ENCODE measurements at regions not wholly inside any gene's neighbourhood (a gene's known extent, or its start where the extent isn't known, plus 50 kb on each side); places are given as distances from the start of the nearest gene placed in this dataset.

DNA sequence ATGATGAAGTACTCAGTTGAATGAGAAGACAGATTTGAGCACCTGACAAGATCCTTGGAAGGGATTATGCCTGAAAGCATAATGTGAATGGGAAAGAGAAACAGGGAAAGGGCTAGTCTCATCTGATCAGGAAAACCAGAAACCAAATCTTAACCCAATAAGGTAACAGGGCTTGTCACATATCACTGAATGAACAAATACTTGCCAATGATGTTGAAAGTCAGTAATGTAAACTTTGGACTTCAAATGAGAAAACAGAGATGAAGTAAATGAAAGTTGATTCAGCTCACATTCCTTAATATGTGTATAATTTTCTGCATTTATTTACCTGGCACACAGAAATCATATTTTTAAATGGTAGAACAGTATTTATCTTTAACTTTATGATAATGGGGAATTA, 480.0 kb downstream of the KCTD12 start:
- H3K79me2 ChIP-seq (ENCODE audit: insufficient read depth, low read length), result no peaks in the 10 kb centered on the region
- H2AFZ ChIP-seq (ENCODE audit: low read depth, low read length), result no peak overlapping the region
- H3K9ac ChIP-seq (ENCODE audit: low read length), result no peak overlapping the region
- H3K4me3 ChIP-seq (ENCODE audit: insufficient read depth, low read depth, low read length), result no peak overlapping the region
- no peaks in the 10 kb centered on the region for H3K36me3 ChIP-seq (ENCODE audit: insufficient read depth, low read length)
- no peak overlapping the region for H3K27ac Mint-ChIP-seq (ENCODE audit: unreplicated experiment)
- no peaks in the 10 kb centered on the region for H3K27me3 ChIP-seq (ENCODE audit: insufficient read depth, low read length)
- no peaks in the 10 kb centered on the region for H3K9me3 Mint-ChIP-seq (ENCODE audit: unreplicated experiment)
- H3K4me1 ChIP-seq (ENCODE audit: insufficient read depth, low read length), result no peaks in the 10 kb centered on the region
- TF ChIP-seq EZH2 (IDR thresholded peaks at IDR 0.05; ENCODE audit: insufficient read depth, low read length), result no peak
- TF ChIP-seq, protein P1, sequence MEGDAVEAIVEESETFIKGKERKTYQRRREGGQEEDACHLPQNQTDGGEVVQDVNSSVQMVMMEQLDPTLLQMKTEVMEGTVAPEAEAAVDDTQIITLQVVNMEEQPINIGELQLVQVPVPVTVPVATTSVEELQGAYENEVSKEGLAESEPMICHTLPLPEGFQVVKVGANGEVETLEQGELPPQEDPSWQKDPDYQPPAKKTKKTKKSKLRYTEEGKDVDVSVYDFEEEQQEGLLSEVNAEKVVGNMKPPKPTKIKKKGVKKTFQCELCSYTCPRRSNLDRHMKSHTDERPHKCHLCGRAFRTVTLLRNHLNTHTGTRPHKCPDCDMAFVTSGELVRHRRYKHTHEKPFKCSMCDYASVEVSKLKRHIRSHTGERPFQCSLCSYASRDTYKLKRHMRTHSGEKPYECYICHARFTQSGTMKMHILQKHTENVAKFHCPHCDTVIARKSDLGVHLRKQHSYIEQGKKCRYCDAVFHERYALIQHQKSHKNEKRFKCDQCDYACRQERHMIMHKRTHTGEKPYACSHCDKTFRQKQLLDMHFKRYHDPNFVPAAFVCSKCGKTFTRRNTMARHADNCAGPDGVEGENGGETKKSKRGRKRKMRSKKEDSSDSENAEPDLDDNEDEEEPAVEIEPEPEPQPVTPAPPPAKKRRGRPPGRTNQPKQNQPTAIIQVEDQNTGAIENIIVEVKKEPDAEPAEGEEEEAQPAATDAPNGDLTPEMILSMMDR (IDR thresholded peaks at IDR 0.05; ENCODE audit: insufficient read depth, low read depth, low read length), result no peak
- H3K27ac ChIP-seq (ENCODE audit: low read depth, low read length), result no peak overlapping the region
- DNase-seq (ENCODE audit: low read depth), result no peak
- no peaks in the 10 kb centered on the region for H3K27me3 Mint-ChIP-seq (ENCODE audit: low read depth, unreplicated experiment)
- no peaks in the 10 kb centered on the region for H4K20me1 ChIP-seq (ENCODE audit: insufficient read depth, low read length)
- no peak overlapping the region for H3K4me2 ChIP-seq (ENCODE audit: low read length)
- FAIRE-seq, result no peak
- no peaks in the 10 kb centered on the region for H3K9me3 ChIP-seq (ENCODE audit: insufficient read depth, low read depth, low read length)
- no peak overlapping the region for H3K4me3 Mint-ChIP-seq (ENCODE audit: unreplicated experiment)
- no peaks in the 10 kb centered on the region for H3K36me3 Mint-ChIP-seq (ENCODE audit: low read depth, unreplicated experiment)
- H3K4me1 Mint-ChIP-seq (ENCODE audit: low read depth, unreplicated experiment), result no peaks in the 10 kb centered on the region

DNA sequence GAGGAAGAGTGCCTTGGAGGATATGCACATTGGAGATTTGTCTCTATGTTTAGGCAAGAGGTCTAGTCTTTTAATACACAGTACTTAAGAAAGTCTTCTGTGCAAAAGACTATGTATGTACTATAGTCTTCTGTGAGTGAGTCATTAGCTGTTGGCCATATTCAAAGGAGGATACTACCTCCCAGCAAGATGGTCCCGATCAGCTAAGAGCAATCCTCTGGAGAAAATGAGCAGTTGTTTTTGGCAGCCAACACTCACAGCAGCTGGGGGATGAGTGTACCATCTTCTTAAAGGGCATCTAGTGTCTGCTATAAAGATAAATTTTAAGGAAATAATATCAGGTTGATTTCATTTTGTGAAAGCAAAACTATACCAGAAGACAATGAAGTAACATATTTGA, 487.8 kb downstream of the KCTD12 start:
- Histone ChIP-seq H3K9me3 (ENCODE audit: insufficient read depth, low read depth, low read length) (no peaks in the 10 kb centered on the region), H2AFZ (ENCODE audit: low read depth, low read length) (no peak overlapping the region), H4K20me1 (ENCODE audit: insufficient read depth, low read length) (no peaks in the 10 kb centered on the region), H3K36me3 (ENCODE audit: insufficient read depth, low read length) (no peaks in the 10 kb centered on the region), H3K4me1 (ENCODE audit: insufficient read depth, low read length) (no peaks in the 10 kb centered on the region), H3K27ac (ENCODE audit: low read depth, low read length) (no peak overlapping the region), H3K4me2 (ENCODE audit: low read length) (no peak overlapping the region), H3K27me3 (ENCODE audit: insufficient read depth, low read length) (peaks cover 10% of the 10 kb centered on the region), H3K79me2 (ENCODE audit: insufficient read depth, low read length) (no peaks in the 10 kb centered on the region), H3K9ac (ENCODE audit: low read length) (no peak overlapping the region), H3K4me3 (ENCODE audit: insufficient read depth, low read depth, low read length) (no peak overlapping the region)
- Mint-ChIP-seq H3K4me1 (ENCODE audit: low read depth, unreplicated experiment) (peaks cover 5% of the 10 kb centered on the region), H3K36me3 (ENCODE audit: low read depth, unreplicated experiment) (no peaks in the 10 kb centered on the region), H3K27me3 (ENCODE audit: low read depth, unreplicated experiment) (no peaks in the 10 kb centered on the region), H3K27ac (ENCODE audit: unreplicated experiment) (no peak overlapping the region), H3K4me3 (ENCODE audit: unreplicated experiment) (no peak overlapping the region), H3K9me3 (ENCODE audit: unreplicated experiment) (no peaks in the 10 kb centered on the region)
- no peak for FAIRE-seq
- DNase-seq (ENCODE audit: low read depth), result no peak
- TF ChIP-seq, protein P1 (IDR thresholded peaks at IDR 0.05; ENCODE audit: insufficient read depth, low read depth, low read length), result no peak
- no peak for TF ChIP-seq EZH2 (IDR thresholded peaks at IDR 0.05; ENCODE audit: insufficient read depth, low read length)

DNA sequence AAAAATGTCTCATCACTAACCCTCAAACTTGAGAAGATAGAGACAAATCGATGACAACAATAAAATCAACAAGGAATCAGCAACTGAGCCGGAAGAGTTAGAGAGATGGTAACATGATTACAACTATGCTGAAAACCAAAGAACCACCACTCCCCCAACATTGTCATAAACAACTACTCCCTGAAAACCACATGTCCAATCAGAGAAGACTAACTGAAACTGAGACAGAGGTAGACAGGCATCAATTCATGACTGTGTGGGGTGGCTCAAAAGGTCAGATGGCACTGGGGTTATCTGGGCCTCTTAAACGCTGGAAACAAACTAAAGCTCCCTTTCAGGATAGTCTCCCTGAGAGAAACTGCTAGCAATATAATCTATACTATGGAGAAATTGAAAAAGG, 488.8 kb downstream of the KCTD12 start:
- Mint-ChIP-seq H3K27ac (ENCODE audit: unreplicated experiment) (no peak overlapping the region), H3K4me3 (ENCODE audit: unreplicated experiment) (no peak overlapping the region), H3K9me3 (ENCODE audit: unreplicated experiment) (no peaks in the 10 kb centered on the region), H3K27me3 (ENCODE audit: low read depth, unreplicated experiment) (no peaks in the 10 kb centered on the region), H3K36me3 (ENCODE audit: low read depth, unreplicated experiment) (no peaks in the 10 kb centered on the region), H3K4me1 (ENCODE audit: low read depth, unreplicated experiment) (peaks cover 5% of the 10 kb centered on the region)
- Histone ChIP-seq H4K20me1 (ENCODE audit: insufficient read depth, low read length) (no peaks in the 10 kb centered on the region), H3K36me3 (ENCODE audit: insufficient read depth, low read length) (no peaks in the 10 kb centered on the region), H2AFZ (ENCODE audit: low read depth, low read length) (no peak overlapping the region), H3K4me2 (ENCODE audit: low read length) (no peak overlapping the region), H3K9ac (ENCODE audit: low read length) (no peak overlapping the region), H3K9me3 (ENCODE audit: insufficient read depth, low read depth, low read length) (no peaks in the 10 kb centered on the region), H3K4me3 (ENCODE audit: insufficient read depth, low read depth, low read length) (no peak overlapping the region), H3K27ac (ENCODE audit: low read depth, low read length) (no peak overlapping the region), H3K4me1 (ENCODE audit: insufficient read depth, low read length) (no peaks in the 10 kb centered on the region), H3K79me2 (ENCODE audit: insufficient read depth, low read length) (no peaks in the 10 kb centered on the region), H3K27me3 (ENCODE audit: insufficient read depth, low read length) (peaks cover 10% of the 10 kb centered on the region)
- no peak for TF ChIP-seq EZH2 (IDR thresholded peaks at IDR 0.05; ENCODE audit: insufficient read depth, low read length)
- TF ChIP-seq, protein P1 (IDR thresholded peaks at IDR 0.05; ENCODE audit: insufficient read depth, low read depth, low read length), result no peak
- no peak for FAIRE-seq
- no peak for DNase-seq (ENCODE audit: low read depth)
